SK-N-MC (cell line): ENCODE measurements at regions not wholly inside any gene's neighbourhood (a gene's known extent, or its start where the extent isn't known, plus 50 kb on each side); places are given as distances from the start of the nearest gene placed in this dataset.

Experiments
- DNase-seq: peaks from one replicate; pipeline ENCODE4 v3.0.0-alpha.2; 2011; ENCODE audit warnings: low read depth, low spot score
- H3K27ac ChIP-seq: fragments of 200-600 bp; sonication (generic); 2 replicates; pipeline ENCODE4 v1.5.1; 2016; ENCODE audit warnings: mixed run types
- H3K36me3 ChIP-seq: fragments of 200-600 bp; sonication (generic); 2 replicates; pipeline ENCODE4 v1.6.1; 2017; ENCODE audit warnings: antibody characterized with exemption, low read length, mixed read lengths; ENCODE audit not compliant: insufficient read depth
- H3K4me3 ChIP-seq: fragments of 200-600 bp; sonication (generic); 2 replicates; pipeline ENCODE4 v1.5.1; 2016
- H3K9ac ChIP-seq: fragments of 200-600 bp; sonication (generic); 2 replicates; pipeline ENCODE4 v1.8.0; 2017; ENCODE audit warnings: mixed run types, mixed read lengths; ENCODE audit not compliant: insufficient read length
- H3K9me3 ChIP-seq: fragments of 200-600 bp; sonication (generic); 2 replicates; pipeline ENCODE4 v1.6.1; 2017; ENCODE audit warnings: low read depth, mild to moderate bottlenecking, antibody characterized with exemption, low read length, moderate library complexity, mixed read lengths
- EZH2 ChIP-seq: fragments of 200-600 bp; sonication (generic); IDR thresholded peaks from one replicate; pipeline ENCODE4 v1.6.1; 2017; ENCODE audit warnings: antibody characterized with exemption
- FOXP2 ChIP-seq: optimal IDR thresholded peaks from 2 replicates; pipeline ENCODE3; 2011; ENCODE audit warnings: mild to moderate bottlenecking, moderate library complexity; ENCODE audit not compliant: insufficient read depth; ENCODE audit errors: extremely low read length, control extremely low read depth
- POLR2AphosphoS5 ChIP-seq: IDR thresholded peaks from 2 replicates; pipeline ENCODE4 v1.6.1; 2012; ENCODE audit warnings: mild to moderate bottlenecking, low read depth, low read length, borderline replicate concordance

GRCh38 chr10:10078446-10078845 lies 939.2 kb upstream of the CELF2 start:
- H3K9ac ChIP-seq, result no peak overlapping the region
- no peak for TF ChIP-seq FOXP2
- no peak for TF ChIP-seq EZH2
- no peak for TF ChIP-seq POLR2AphosphoS5
- DNase-seq, result no peak
- no peak overlapping the region for H3K27ac ChIP-seq
- H3K36me3 ChIP-seq, result no peaks in the 10 kb centered on the region
- H3K9me3 ChIP-seq, result no peaks in the 10 kb centered on the region
- H3K4me3 ChIP-seq, result no peak overlapping the region

GRCh38 chr10:10092581-10092980 lies 925.1 kb upstream of the CELF2 start:
- TF ChIP-seq POLR2AphosphoS5 (no peak), EZH2 (no peak), FOXP2 (no peak)
- no peaks in the 10 kb centered on the region for H3K36me3 ChIP-seq
- no peak overlapping the region for H3K4me3 ChIP-seq
- no peak for DNase-seq
- H3K27ac ChIP-seq, result no peak overlapping the region
- no peak overlapping the region for H3K9ac ChIP-seq
- H3K9me3 ChIP-seq, result no peaks in the 10 kb centered on the region

- Histone ChIP-seq H3K9ac (no peak overlapping the region), H3K36me3 (no peaks in the 10 kb centered on the region), H3K27ac (no peak overlapping the region)
Observed at GRCh38 chr10:10093021-10093420, 924.7 kb upstream of the CELF2 start.

GRCh38 chr10:10094691-10095090 lies 923.0 kb upstream of the CELF2 start:
- Histone ChIP-seq H3K27ac (no peak overlapping the region), H3K9me3 (no peaks in the 10 kb centered on the region), H3K4me3 (no peak overlapping the region), H3K9ac (no peak overlapping the region), H3K36me3 (no peaks in the 10 kb centered on the region)
- no peak for TF ChIP-seq POLR2AphosphoS5
- TF ChIP-seq FOXP2, result no peak
- no peak for TF ChIP-seq EZH2
- no peak for DNase-seq

More at GRCh38 chr10:10093021-10093420, 924.7 kb upstream of the CELF2 start:
- no peak for DNase-seq
- TF ChIP-seq FOXP2 (no peak), POLR2AphosphoS5 (no peak), EZH2 (no peak)
- no peaks in the 10 kb centered on the region for H3K9me3 ChIP-seq
- no peak overlapping the region for H3K4me3 ChIP-seq

GRCh38 chr10:10096296-10096695 lies 921.4 kb upstream of the CELF2 start:
- TF ChIP-seq POLR2AphosphoS5 (no peak), EZH2 (no peak), FOXP2 (no peak)

GRCh38 chr10:10096898-10097297 lies 920.8 kb upstream of the CELF2 start:
- DNase-seq, result no peak
- Histone ChIP-seq H3K27ac (no peak overlapping the region), H3K36me3 (no peaks in the 10 kb centered on the region), H3K9me3 (no peaks in the 10 kb centered on the region), H3K4me3 (no peak overlapping the region), H3K9ac (no peak overlapping the region)
- TF ChIP-seq FOXP2 (no peak), POLR2AphosphoS5 (no peak), EZH2 (no peak)

More at GRCh38 chr10:10096296-10096695, 921.4 kb upstream of the CELF2 start:
- H3K9ac ChIP-seq, result no peak overlapping the region
- no peak overlapping the region for H3K4me3 ChIP-seq
- no peak overlapping the region for H3K27ac ChIP-seq
- DNase-seq, result no peak
- H3K9me3 ChIP-seq, result no peaks in the 10 kb centered on the region
- H3K36me3 ChIP-seq, result no peaks in the 10 kb centered on the region

GRCh38 chr10:10101106-10101505 lies 916.6 kb upstream of the CELF2 start:
- H3K27ac ChIP-seq, result no peak overlapping the region
- H3K36me3 ChIP-seq, result no peaks in the 10 kb centered on the region
- TF ChIP-seq POLR2AphosphoS5, result no peak
- no peak for TF ChIP-seq FOXP2
- no peak for TF ChIP-seq EZH2
- no peak overlapping the region for H3K4me3 ChIP-seq
- no peak for DNase-seq
- H3K9ac ChIP-seq, result no peak overlapping the region
- no peaks in the 10 kb centered on the region for H3K9me3 ChIP-seq

- H3K27ac ChIP-seq, result no peak overlapping the region
- no peak for DNase-seq
- H3K4me3 ChIP-seq, result no peak overlapping the region
- no peaks in the 10 kb centered on the region for H3K36me3 ChIP-seq
- no peak overlapping the region for H3K9ac ChIP-seq
- TF ChIP-seq POLR2AphosphoS5, result no peak
- TF ChIP-seq EZH2, result no peak
- TF ChIP-seq FOXP2, result no peak
- H3K9me3 ChIP-seq, result no peaks in the 10 kb centered on the region
Observed at GRCh38 chr10:10110844-10111490, 906.7 kb upstream of the CELF2 start.

- Histone ChIP-seq H3K27ac (no peak overlapping the region), H3K9me3 (no peaks in the 10 kb centered on the region), H3K9ac (no peak overlapping the region), H3K36me3 (no peaks in the 10 kb centered on the region), H3K4me3 (no peak overlapping the region)
- TF ChIP-seq FOXP2 (no peak), POLR2AphosphoS5 (no peak), EZH2 (no peak)
- no peak for DNase-seq
Observed at GRCh38 chr10:10118131-10118530, 899.5 kb upstream of the CELF2 start.
